ENCODE measurements at regions not wholly inside any gene's neighbourhood (a gene's known extent, or its start where the extent isn't known, plus 50 kb on each side); places are given as distances from the start of the nearest gene placed in this dataset.

GRCh38 chr1:218967836-218968235, 205.8 kb upstream of the LYPLAL1 start:
- FAIRE-seq (no peak), DNase-seq (ENCODE audit: low spot score) (peak; percentile 22)

- FAIRE-seq: no peak
- DNase-seq (ENCODE audit: low spot score): no peak
Measured at GRCh38 chr1:218969006-218969405, 204.7 kb upstream of the LYPLAL1 start.

GRCh38 chr1:218970397-218970990, 203.2 kb upstream of the LYPLAL1 start:
- DNase-seq (ENCODE audit: low spot score): no peak
- FAIRE-seq: no peak

GRCh38 chr1:218971156-218971555, 202.5 kb upstream of the LYPLAL1 start:
- FAIRE-seq (no peak), DNase-seq (ENCODE audit: low spot score) (no peak)

DNA sequence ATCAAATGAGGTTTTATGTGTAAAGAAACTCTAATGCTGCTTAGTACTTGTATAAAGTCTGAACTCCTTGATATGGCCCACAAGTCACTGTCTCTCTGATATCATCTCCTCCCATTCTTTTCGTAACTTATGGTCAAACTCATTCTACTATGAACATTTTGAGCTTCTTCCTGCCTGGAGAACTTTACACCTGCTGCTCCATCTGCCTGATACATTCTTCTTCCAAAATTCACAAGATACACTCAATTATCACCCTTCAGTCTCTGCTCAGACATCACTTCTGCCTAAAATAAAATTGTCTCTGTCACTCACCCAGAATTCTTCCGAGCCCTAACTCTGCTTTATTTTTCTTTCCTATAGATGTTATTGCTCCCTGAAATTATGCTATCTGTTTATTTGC, 192.8 kb upstream of the LYPLAL1 start:
- DNase-seq (ENCODE audit: low spot score): no peak
- no peak for FAIRE-seq

GRCh38 chr1:218982482-218982881, 191.2 kb upstream of the LYPLAL1 start:
- no peak for FAIRE-seq

DNA sequence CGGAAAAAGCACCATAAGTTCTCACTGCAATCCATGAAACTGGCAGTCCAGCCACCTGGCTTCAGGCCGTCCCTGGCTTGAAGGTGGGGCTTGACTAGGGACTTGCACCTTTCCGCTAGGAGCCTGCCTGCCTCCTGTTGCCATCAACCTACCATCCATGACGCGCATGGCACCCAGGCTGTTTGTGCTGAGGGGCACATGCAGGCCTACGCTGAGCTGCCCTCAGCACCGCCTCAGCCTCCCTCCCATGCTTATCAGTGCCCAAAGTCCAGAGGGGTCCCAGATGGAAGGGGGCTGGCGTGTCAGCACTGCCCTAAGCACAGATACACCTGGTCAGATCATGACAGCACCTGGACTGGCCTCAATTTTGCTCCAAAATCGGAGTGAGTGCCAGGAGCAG, 190.2 kb upstream of the LYPLAL1 start:
- no peak for DNase-seq (ENCODE audit: low spot score)
- FAIRE-seq: no peak

More at GRCh38 chr1:218982482-218982881, 191.2 kb upstream of the LYPLAL1 start:
- no peak for DNase-seq (ENCODE audit: low spot score)

GRCh38 chr1:218983848-218984247, 189.8 kb upstream of the LYPLAL1 start:
- DNase-seq (ENCODE audit: low spot score) (no peak), FAIRE-seq (no peak)

GRCh38 chr1:218985424-218985984, 188.2 kb upstream of the LYPLAL1 start:
- DNase-seq (ENCODE audit: low spot score): no peak
- no peak for FAIRE-seq

DNA sequence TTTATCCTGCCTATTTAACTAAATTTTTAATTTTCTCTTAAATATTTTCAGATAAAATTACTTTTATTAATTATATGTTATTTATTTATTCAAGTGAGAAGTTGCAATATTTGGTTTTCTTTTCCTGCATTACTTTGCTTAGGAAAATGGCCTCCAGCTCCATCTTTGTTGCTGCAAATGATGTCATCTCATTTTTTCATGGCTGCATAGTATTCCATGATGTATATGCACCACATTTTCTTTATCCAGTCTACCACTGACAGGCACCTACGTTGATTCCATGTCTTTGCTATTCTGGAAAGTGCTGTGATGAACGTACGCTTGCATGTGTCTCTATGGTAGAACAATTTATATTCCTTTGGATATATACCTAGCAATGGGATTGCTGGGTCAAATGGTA, 186.9 kb upstream of the LYPLAL1 start:
- no peak for DNase-seq (ENCODE audit: low spot score)
- FAIRE-seq: no peak

DNA sequence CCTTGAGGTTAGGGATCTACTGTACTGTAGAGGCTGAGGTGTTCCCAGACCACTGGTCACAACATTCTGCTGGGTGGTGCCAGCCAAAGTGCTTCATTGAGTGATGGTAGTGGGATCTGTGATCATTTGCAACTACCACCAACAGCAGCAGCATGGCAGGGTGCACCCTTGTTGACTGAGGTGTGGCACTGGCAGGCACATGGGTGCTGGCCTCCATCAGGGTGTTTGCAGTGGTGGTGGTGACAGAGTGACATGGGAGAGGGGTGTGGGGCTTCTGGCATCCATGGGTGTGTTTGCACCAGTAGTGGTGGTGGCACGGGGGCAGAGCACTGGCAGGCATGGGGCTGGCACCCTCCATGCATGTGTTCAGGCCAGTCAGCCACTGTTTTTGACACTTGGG, 183.7 kb upstream of the LYPLAL1 start:
- DNase-seq (ENCODE audit: low spot score) (no peak), FAIRE-seq (no peak)

DNA sequence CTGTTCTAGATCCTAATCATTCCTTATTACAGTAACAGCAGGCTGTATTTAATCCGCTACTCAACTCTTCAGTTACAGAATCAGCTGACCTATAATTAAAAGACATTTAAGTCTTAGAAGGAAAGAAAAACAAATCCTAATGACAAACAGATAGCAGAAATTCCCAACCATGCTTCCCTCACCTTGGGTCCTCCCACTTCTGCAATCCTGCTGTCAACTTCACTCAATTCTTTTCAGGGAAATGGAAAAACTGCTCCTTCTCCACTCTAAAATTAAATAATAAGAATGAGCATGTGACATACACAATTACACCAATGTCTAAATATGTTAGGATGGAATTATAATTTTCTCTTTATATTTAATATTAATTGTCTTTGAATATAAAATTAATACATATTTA, 182.6 kb upstream of the LYPLAL1 start:
- FAIRE-seq (no peak), DNase-seq (ENCODE audit: low spot score) (no peak)

DNA sequence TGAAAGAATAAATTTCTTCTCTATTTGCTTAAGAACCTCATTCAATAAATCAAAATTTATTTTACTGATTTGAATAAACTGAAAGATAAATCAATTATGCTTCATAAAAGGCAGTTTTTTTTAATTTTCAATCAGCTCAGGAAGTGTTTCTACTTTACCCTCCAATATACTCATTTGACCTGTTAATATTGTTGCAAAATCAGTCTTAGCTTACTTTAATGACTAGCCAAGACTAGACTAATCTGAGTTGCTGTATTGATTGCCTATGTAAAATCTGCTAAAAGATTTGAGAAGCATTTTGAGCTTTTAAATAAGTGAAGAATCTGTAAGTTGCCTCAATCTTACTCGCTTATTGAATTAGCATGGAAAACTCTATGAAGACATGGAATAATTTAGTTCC, 179.1 kb upstream of the LYPLAL1 start:
- FAIRE-seq (no peak), DNase-seq (ENCODE audit: low spot score) (no peak)

DNA sequence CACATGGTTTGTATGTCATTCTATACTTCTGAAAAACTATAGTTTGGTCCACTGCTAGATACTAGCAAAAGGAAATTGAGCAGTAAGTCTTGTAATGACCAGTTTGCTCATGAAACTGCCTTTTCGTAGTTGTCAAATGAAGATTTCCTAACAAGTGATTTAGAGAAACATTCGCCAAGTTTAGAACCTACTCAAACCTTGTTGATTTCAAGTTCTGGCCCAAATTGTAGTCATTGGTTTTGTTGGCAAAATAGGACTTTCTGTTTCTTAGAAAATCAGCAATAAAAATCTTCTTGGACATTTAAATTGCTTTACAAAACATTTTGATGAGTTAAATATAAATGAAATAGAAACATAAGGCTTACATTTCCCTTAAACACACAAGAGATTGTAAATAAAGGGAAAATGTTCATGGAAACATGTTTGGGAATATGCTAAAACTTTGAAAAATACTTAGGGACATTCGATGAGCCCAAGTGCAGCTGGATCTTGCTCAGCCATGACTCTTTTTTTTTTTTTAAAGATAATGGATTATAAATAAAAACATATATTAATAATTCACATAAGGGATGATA, 178.5 kb upstream of the LYPLAL1 start:
- DNase-seq (ENCODE audit: low spot score): no peak
- FAIRE-seq: no peak

DNA sequence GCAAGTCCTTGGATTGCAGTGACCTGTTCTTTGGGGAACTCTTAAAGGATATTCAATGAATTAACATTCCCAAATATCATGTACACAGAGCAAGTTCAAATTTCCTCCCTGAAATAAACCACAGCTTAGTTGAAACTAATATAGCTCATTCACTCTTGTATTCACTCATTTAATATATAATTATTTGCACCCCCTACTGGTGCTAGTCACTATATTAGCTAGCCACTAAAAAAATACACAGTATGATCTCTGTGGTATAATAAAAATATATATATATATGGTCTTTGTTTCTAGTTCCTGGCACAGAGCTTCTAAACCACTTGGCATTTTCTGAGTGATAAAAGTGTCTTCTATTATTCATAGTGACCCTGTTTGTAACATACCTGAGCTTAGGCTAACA, 177.3 kb upstream of the LYPLAL1 start:
- FAIRE-seq: no peak
- DNase-seq (ENCODE audit: low spot score): no peak

DNA sequence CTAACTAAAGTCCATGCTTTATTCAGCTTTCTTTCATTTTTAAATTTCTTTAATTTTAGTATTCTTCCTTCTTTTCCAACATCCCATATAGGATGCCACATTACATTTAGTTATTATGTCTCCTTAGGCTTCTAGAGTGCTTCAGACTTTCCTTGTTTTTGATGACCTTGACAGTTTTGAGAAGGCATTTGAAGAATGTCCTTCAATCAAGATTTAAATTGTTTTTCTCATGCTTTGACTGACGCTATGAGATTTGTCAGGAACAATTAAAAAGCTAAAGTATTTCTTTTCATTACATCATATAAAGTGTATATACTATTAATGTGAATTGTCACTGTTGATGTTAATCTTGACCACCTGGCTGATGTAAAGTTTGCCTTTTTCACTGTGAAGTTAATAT, 173.7 kb upstream of the LYPLAL1 start:
- no peak for FAIRE-seq
- DNase-seq (ENCODE audit: low spot score): no peak

DNA sequence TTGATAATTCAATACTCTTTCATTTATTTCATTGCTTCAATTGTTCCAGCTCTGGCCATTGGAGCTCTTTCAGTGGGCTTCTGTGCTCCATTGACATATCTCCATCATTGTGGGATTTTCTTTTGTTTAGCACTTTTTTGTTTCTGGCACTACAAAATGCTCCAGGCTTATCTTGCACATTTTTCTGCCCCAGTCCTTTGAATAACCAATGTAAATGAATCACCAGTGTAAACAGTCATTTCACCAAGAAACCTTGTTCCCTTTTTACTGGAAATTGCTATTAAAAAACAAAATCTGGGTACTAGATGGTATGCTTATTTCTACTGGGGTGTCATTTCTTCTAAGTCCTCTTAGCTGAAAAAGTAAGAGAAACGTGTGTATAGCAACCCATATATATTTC, 173.0 kb upstream of the LYPLAL1 start:
- FAIRE-seq: no peak

GRCh38 chr1:219010720-219011119, 163.0 kb upstream of the LYPLAL1 start:
- FAIRE-seq (no peak), DNase-seq (ENCODE audit: low spot score) (no peak)

More for the DNA sequence above, 173.0 kb upstream of the LYPLAL1 start:
- DNase-seq (ENCODE audit: low spot score): no peak

DNA sequence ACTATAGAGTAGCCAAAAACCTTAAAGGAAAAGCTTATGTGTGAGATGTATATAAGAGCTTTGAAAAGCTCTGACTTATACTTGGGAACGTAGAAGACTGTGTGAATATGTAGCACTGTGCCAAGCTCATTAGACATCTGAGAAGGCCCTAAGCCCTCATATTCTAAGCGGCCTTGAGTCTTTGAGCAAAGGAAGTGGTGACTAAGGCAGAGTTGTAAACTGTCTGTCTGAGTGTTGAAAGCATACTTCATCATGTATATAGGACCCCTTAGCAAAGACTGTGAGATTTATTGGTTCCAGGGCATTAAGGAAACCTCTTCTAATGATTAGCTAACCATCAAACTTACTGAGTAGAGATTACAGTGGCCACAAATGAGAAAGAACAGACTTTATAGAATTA, 153.3 kb upstream of the LYPLAL1 start:
- DNase-seq (ENCODE audit: low spot score) (no peak), FAIRE-seq (no peak)

DNA sequence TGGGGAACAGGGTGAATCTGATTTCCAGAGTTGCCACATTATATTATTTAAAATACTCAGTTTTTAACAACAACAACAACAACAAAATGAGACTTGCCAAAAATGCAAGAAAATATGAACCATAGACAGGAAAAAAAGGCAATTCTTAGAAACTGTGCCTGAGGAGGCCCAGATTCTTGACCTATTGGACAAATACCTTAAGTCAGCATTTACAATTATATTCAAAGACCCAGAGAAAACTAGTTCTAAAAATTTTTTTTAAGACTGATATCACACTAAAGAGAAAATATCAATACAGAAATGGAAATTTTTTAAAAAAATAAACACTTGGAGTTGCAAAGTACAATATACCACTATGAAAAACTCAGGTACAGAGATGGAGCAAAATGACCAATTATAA, 152.8 kb upstream of the LYPLAL1 start:
- FAIRE-seq (no peak), DNase-seq (ENCODE audit: low spot score) (no peak)

- FAIRE-seq: no peak
- DNase-seq (ENCODE audit: low spot score): no peak
Measured at GRCh38 chr1:219027146-219027673, 146.5 kb upstream of the LYPLAL1 start.

DNA sequence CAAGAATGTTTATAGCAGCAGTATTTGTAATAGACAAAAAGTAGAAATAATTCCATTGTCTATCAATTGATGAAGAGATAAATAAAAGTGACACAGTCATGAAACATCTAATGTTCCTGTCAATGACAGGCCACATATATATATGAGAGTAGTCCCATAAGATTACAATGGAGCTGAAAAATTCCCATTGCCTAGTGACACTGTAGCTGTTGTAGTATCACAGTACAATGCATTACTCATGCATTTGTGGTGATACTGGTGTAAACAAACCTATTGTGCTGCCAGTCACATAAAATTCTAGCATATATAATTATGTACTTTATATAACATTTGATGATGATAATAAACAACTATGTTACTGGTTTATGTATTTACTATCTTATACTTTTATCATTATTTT, 141.9 kb upstream of the LYPLAL1 start:
- no peak for FAIRE-seq
- DNase-seq (ENCODE audit: low spot score): no peak

- DNase-seq (ENCODE audit: low spot score): no peak
- FAIRE-seq: no peak
Measured at GRCh38 chr1:219038398-219038797, 135.3 kb upstream of the LYPLAL1 start.
